Stomach (tissue), 4 donors: ENCODE measurements at regions not wholly inside any gene's neighbourhood (a gene's known extent, or its start where the extent isn't known, plus 50 kb on each side); places are given as distances from the start of the nearest gene placed in this dataset.

Experiments
- CTCF ChIP-seq, 7 experiments: fragments of 450-650 bp in 4 of 7; fragments of 200-600 bp in 3 of 7; sonication (generic) in 3 of 7; IDR thresholded peaks; one replicate each; pipeline ENCODE4 v1.5.1; 2016 to 2019; ENCODE audit warnings: antibody characterized with exemption in 7 of 7, control low read depth in 2 of 7, mild to moderate bottlenecking in 1 of 7
- EP300 ChIP-seq: sonication (generic); formaldehyde crosslinking; IDR thresholded peaks from one replicate; pipeline ENCODE4 v1.6.1; 2017; ENCODE audit warnings: antibody characterized with exemption
- POLR2A ChIP-seq, 4 donors: fragments of 450-650 bp; IDR thresholded peaks; one replicate each; pipeline ENCODE4 v1.6.1; 2016; ENCODE audit warnings: antibody characterized with exemption in 4 of 4, control low read depth in 2 of 4, mild to moderate bottlenecking in 1 of 4, moderate library complexity in 1 of 4

- TF ChIP-seq POLR2A (IDR thresholded peaks at IDR 0.05) = no peak
- no peak for TF ChIP-seq EP300
- no peak for TF ChIP-seq CTCF (IDR thresholded peaks at IDR 0.05)
Measured at GRCh38 chr11:114982141-114982540, 303.8 kb downstream of the NXPE2 start.
